Stimulated activated CD4-positive, alpha-beta T cell treated with anti-CD3 and anti-CD28 coated beads, Interleukin-15, amount 100 ng/mL, for 1 hour (primary cell): ENCODE measurements at regions not wholly inside any gene's neighbourhood (a gene's known extent, or its start where the extent isn't known, plus 50 kb on each side); places are given as distances from the start of the nearest gene placed in this dataset.
"Not testable (repeated sequence)": the region's sequence is repeated elsewhere in the genome, so short reads cannot be mapped to it uniquely, and the experiment has no call there.

Experiments used
- DNase-seq, 2 donors: peaks; one replicate each; pipeline ENCODE4 v3.0.0-alpha.2; 2020; ENCODE audit warnings: low read depth in 1 of 2, low spot score in 1 of 2

DNA sequence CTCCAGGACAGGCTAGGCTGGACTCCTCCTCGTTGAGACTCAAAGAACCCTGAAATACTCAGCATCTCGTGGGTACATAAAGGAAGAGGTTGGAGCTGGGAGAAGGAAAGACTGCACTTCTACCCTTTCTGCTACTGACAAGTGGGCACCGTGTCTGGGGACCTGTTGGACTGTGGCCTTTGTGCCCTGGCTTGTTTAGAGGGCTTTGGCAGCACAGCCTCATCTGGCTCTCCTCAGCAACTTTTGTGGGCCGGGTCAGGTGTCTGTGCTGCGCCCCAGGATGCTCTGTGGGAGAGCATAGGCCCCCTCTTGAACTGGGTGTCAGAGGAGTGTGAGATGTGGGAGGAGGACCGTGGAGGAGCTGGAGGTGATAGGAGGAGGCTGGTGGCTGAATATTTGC is 142.4 kb downstream of the FCRL5 start:
- no peak for DNase-seq

DNA sequence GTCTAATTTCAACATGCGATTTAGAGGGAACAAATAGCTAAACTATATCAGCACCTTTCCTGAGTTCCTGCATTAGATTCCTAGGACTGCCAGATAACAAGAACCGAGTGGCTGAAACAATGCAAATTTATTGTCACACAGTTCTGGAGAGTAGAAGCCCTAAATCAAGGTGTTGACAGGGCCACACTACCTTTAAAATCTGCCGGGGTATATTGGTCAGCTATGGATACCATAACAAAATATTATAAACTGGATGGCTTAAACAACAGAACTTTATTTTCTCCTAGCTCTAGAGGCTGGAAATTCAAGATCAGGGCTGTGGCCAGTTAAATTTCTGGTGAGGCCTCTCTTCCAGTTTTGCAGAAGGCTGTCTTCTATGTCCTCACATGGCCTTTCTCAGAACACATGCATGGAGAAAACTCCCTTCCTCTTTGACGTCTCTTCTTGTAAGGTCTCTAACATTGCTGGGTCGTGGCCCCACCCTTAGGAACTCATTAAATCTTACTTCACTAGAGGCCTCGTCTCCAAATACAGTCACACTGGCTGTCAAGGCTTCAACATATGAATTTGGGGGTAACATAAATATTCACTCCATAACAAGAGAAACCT is 144.3 kb downstream of the FCRL5 start:
- DNase-seq, result no peak

DNA sequence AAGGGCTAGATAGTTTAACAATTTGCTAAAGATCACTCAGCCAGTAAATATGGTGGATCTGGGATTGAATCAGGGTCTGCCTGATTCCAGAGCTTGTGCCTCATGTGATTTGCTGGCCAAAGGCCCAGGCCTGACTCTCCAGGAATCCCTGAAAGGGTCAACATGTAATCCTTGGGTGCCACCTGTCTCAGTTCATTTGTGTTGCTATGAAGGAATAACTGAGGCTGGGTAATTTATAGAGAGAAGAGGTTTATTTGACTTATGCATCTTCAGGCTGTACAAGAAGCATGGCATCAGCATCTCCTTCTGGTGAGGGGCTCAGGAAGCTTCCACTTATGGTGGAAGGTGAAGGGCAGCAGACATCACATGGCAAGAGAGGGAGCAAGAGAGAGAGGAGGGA is 144.9 kb downstream of the FCRL5 start:
- DNase-seq, result no peak

DNA sequence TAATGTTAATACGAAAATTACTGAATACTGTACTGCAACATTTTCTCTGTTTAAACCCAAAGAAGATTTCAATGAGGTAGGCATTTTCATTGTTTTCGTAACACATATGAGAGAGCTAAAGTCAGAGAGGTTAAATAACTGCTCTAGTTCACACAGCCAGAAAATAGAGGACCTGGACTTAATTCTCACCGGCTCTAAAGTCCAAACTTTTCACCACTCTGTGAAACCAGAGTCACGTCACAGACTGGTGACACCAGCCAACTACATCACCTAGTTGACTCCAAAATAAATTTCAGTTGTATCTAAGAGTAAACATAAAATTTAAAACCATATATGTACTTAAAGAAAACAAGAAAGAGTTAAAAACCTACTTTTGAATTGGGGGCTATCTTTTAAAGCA is 146.7 kb downstream of the FCRL5 start:
- no peak for DNase-seq

DNA sequence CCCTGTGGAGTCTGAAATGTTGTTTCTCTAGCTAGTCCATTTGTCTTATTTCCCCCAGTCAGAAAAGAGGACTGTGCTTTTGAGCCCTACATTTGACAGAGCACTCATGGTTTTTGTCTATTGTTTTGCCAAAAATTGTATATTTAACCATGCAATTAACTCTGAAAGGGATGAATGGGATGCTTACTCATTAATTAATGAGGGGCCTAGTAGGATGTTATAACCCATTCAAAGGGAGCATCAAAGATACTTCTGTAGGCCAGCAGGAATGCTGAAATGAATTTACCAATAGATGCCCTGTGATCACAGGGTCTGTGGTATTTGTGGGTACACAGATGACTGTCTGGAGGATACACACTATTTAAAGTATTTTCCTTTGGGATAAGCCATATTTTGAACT is 147.7 kb downstream of the FCRL5 start:
- DNase-seq, result no peak

DNA sequence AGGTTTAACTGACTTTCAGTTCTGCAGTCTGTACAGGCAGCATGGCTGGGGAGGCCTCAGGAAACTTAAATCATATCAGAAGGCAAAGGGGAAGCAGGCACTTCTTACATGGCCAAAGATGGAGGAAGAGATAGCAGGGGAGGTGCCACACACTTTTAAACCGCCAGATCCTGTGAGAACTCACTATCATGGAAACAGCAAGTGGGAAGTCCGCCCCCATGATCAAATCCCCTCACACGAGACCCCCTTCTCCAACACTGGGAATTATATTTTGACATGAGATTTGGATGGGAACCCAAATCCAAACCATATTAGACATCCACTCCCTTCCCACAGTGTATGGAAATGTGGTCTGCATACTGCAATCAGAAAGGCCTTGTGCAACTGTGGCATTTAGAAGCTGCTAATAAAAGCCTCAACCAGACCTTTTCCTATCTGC is 148.2 kb downstream of the FCRL5 start:
- no peak for DNase-seq

DNA sequence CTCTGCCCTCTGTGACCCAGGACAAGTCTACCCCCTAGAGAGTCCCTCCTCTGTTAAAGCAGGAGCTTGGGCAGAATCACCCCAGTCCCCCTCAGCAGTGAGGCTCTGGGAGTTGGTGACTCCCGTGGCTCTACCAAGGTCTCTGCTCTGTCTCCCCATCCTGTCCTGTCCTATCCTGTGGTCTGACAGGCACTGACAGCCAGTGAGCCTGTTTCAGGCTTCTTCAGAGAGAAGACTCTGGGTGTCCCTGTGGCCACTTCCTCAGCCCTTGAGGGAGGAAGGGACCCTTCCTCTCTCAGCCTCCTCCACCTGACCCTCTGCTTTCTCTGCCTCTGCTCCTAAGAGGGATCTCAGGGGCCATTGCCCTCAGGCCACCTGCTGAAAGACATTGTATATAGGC is 148.7 kb downstream of the FCRL5 start:
- no peak for DNase-seq

DNA sequence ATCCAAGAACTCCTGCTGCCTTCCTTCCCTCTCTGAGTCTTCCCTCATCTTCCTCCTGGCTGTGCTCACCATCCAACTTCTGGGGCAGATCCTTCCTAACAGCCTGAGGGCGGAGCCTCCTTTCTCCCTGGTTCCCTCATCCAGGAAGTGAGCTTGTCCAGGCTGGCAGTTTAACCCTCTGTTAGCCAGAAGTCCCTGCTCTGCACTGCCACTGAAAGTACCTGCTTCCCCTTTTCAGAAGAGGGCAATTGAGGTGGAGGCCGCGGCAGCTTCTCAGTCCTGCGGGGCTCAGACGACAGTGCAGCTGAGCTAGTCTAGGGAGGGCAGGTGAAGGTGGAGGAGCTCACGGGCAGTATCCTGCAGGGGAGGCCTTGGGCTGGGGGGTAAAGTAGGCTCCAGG is 149.1 kb downstream of the FCRL5 start:
- DNase-seq, result no peak

DNA sequence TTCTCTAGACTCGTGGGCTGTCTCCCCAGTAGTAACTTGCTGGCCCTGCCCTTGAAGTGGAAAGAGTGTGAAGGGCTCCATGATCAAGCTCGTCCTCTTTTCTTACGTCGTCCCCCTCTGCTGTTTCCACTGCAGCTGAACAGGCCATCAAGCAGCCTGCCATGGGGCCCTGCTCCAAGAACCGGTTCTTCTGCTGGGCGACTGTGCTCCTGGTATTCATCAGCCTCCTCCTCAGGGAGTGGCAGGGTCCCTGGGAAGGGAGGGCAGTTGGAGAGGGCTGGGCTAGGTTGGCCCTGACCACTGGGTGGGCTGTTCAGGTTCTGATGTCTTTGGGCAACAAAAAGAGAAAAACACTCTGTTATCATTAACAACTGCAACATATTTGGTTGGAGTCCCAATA is 151.5 kb downstream of the FCRL5 start:
- DNase-seq, result no peak

DNA sequence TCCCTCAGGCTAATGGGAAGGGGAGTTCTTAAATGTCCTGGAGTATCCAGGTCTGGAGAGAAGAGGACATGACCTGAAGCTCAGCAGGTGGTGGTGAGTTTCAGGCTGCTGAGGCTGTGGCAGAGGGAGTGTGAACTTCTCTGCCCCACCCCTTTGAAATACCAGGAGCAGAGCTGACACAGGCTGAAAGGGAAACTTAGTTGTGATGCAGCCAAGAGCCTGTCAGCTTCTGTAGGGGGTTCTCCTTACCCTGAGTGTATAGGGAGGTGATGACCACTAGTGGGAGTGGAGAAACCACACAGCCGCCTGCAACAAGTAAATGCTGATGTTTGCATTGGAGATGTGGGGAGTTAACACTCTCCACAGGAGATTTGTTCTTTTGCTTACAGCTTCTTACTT is 152.3 kb downstream of the FCRL5 start:
- DNase-seq, result no peak

DNA sequence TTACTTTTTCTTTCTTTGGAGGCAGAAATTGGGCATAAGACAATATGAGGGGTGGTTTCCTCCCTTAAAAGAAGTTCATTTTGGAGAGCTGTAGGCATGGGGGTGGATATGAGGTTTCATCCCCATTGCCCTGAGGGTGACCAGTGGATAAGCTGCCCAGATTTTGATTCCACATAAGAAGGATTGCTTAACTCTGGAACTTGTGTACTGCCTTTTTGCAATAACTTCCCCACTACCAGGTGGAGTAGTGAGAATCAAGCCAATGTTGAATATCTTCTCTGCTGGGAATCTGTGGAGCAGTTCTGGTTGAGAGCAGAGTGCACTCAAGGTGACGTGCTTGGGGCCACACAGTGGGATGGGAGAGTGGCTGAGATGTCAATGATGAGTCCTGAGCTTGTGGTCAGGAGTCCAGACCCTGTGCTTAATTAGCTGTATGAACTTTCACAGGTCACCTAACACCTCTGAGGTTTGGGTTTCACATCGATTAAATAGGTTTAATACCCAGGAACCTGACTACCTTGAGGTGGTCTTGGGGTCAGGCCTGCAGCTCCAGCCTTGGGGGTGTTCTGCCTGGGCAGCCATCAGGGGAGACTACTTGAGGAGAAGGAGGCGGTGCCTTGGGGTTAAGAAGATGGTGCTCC is 152.9 kb downstream of the FCRL5 start:
- DNase-seq, result no peak

DNA sequence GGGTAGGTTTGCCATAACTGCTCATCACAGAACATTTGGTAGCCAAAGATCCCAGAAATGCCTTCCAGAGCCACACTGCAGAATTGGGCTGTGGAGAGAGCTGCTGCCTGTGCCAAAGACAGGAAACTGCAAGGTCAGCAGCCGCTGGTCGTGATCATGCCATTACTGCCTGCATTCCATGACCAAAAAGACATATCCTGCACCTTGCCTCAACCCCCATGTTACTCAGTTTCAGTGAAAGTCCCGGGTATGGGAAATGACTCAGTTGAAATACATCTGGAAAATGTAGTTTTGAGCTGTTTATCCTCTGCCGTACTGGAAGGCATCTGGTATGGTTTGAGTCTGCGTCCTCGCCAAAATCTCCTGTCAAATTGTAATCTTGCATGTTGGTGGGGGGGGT is 161.7 kb downstream of the FCRL5 start:
- DNase-seq, result no peak

DNA sequence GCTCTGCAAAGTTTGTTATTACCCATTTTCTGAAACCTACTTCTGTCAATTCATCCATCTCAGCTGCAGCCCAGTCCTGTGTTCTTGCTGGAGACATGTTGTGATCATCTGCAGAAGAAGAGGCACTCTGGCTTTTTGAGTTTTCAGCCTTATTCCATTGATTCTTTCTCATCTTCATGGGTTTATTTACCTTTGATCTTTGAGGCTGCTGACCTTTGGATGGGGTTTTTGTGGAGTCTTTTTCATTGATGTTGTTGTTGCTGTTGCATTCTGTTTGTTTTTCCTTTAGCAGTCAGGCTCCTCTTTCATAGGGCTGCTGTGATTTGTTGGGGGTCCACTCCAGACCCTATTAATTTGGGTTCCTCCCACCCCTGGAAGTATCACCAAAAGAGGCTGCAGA is 164.3 kb downstream of the FCRL5 start:
- DNase-seq, result no peak

DNA sequence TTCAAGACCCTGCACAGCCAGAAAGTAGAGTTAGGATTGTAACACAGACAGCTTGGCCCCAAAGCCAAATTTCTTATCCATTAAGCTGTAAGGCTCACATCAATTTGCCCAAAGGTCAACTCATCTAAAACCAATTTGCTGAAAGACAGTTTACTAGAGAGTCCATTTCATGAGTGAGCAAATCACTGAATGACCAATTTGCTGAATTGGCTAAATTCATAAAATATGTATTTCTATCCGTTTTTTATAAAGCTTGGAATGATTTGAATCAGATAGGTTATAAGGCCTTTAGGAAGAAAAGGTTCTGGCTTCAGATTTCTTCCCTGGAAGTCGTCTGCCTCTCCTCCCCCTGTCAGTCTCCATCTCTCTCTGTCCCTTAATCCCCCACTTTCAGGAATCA is 168.1 kb downstream of the FCRL5 start:
- no peak for DNase-seq

DNA sequence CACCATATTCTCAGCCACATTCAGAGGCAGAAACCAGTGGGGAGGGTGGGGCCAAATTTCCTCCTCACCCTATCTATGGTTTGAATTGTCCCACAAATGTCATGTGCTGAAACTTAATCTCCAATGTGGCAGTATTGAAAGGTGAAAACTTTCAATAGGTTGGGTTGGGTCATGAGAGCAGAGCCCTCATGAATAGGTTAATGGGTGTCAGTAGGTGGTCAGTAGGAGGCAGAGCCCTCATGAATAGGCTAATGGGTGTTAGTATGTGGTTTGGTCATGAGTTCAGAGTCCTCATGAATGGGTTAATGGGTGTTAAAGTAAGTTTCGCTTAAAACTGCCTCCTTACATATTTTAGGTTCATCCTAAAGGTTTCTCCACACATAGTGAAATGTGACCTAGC is 170.0 kb downstream of the FCRL5 start:
- no peak for DNase-seq

DNA sequence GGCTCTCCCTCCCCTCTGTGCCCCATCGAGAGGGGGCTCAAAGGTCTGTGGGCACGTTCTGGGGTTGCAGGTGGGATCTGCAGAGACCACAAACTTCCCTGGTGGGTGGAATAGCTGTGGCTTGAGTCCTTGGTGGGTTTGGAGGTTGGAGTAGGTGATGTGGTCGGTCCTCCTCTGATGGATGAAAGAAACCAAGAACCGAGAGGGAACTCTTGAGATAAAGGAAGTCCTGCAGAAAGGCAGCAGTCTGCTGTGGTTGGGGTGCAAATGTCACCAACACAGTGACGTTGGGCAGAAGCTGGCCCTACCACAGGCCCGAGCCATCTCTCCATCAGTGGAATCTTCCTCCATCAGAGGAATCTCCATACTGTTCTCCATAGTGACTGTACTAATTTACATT is 171.8 kb downstream of the FCRL5 start:
- no peak for DNase-seq

DNA sequence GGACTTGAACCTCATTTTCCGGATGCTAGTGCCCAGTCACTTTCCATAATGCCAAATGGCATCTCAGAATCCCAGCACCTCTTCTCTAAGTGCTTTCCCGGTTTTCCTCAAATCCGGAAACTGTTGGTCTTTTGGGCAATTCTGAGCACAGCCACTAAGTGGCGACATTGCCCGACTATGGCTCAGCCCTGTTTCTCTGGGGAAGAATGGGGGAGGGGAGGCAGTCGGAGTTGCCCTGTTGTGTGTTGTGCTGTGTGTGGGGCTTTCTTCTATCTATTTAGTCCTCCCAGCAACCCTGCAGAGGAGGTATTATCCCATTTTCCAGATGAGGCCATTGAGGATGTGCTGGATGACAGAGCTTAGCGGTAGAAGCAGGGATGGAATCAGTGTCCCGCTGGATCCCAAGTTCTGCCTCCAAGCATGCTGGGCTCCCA is 175.0 kb downstream of the FCRL5 start:
- not testable (repeated sequence) for DNase-seq

DNA sequence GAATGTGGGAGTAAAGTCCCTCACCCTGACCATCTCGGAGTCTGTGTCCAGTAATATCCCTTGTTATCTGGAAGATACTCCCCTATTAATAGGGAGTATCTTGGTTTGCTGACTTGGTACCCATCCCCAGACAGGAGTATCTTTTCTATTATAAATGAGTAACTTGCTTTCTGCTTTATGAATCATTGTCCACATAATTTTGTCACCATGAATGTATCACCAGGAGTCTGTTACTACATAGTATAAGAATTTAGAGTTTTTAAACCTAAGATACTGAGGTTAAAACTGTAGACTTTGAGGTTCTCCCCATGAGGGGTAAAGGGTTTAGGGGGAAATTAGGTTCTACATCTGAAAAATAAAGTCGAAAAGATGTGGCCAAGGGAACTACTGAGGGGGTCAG is 175.6 kb downstream of the FCRL5 start:
- DNase-seq, result no peak

DNA sequence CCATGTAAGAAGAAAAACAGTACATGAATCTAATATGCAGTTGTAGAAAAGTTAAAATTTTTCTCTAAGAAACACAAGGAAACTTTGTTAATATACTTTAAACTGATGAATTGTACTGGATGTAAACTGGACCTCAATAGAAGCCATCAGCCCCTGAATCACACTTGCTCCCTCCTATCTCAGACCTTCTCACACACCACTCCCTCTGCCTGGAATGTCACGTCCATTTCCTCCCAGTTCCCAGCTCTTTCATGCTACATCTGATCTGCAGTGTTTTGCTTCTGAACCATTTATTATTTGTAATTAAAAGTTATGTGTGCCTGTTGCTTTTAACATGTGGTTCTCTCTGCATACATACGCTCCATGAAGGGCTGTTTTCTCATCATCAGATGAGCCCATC is 180.0 kb downstream of the FCRL5 start:
- not testable (repeated sequence) for DNase-seq

DNA sequence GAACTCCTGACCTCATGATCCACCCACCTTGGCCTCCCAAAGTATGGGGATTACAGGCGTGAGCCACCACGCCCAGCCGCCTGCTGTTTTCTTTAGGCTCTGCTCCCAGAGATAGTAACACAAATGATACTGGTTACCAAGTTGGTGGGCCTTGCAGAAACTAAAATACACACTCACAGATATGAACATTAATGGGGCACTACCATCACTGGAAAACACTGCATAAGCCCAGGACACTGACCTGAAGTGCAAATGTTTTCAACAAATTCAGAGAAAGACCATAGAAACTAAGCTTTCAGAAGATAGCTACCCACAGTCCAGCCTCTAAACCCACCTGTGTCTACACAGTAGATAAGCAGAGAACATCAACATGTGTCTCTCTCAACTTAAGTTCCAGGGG is 180.5 kb downstream of the FCRL5 start:
- no peak for DNase-seq

DNA sequence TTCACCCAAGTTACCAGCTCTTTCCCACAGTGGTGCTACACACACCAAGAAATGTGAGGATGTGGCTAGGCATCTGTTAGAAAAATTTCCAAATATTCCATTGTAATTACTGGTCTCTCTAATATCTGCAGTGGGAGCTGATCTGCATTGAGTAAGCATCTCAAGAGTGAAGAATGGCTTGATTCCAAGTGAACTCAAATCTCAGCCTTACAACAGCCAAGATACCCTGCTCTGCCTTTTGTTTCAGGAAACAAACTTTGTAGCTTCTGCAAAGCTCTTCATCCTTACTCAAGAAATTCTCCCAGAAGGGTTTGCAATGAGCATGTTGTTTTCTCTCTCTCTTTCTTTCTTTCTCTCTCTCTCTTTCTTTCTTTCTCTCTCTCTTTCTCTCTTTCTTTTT is 181.1 kb downstream of the FCRL5 start:
- DNase-seq, result no peak

DNA sequence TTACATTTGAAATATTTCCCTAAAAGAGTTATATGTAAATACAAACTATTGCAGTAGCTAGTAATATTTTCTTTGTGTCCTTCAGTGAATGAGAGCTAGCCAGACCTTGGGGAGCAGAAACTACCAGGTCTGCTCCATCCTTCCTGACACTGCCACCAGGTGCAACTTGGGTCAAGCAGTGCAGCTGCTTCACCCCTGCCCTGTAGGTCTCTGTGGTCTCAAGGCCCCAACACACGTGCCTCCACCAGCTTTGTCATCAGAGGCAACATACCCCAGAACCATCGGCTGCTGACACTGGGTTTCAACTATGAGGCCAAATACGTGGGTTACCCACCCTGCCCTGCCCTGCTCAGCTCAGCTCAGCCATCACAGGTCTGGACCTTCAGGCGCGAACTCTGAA is 181.6 kb downstream of the FCRL5 start:
- DNase-seq, result no peak

DNA sequence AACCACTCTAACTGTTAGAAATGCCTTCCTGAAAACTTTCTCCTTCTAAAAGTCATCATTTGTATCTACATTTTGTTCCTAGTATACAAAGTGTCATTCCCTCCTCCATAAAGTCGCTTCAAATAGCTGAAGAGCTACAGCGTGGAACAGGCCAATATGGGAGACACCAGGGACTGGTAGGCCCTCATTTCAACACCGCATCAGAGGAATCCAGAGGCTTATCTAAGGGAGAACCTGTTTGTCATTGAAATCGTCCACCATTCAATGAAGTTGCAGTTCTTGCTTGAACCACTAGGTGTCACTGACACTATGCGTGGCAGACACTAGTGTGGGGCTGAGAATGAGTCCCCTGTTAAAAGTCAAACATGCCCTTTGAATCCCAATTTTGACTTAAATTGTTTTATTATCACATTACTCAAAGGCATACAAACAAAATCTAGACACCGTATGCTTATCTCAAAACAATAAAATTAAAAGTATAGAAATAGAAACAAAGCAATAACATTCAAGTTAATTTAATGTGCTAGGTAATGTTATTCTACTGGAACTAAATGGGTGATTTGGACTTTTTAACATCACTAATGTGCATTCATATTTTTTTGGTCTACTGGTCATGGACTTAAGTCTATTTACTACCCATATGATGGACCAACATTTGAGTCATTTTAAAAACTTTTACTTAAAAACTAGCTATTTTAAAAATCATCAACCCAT is 182.3 kb downstream of the FCRL5 start:
- no peak for DNase-seq
